SK-N-SH treated with all-trans-retinoic acid at 6 μM for 48 hours (cell line): ENCODE measurements at regions not wholly inside any gene's neighbourhood (a gene's known extent, or its start where the extent isn't known, plus 50 kb on each side); places are given as distances from the start of the nearest gene placed in this dataset.

Experiments used
- GLIS3 ChIP-seq: fragments of 250-450 bp; sonication (Bioruptor Pico); IDR thresholded peaks from 2 replicates; pipeline ENCODE4 v1.5.0; 2020; ENCODE audit warnings: mild to moderate bottlenecking, moderate library complexity
- OSR1 ChIP-seq: fragments of 250-450 bp; sonication (Bioruptor Pico); IDR thresholded peaks from 2 replicates; pipeline ENCODE4 v1.8.0; 2022; ENCODE audit warnings: moderate library complexity, mild to moderate bottlenecking, inconsistent platforms
- RARB ChIP-seq: fragments of 250-450 bp; sonication (Bioruptor Pico); IDR thresholded peaks from 2 replicates; pipeline ENCODE4 v1.8.0; 2021; ENCODE audit warnings: mild to moderate bottlenecking, moderate library complexity
- ZNF565 ChIP-seq: fragments of 450-650 bp; formaldehyde crosslinking; conservative IDR thresholded peaks from 2 replicates; pipeline ENCODE4 v1.5.0; 2020; ENCODE audit warnings: low read depth, mild to moderate bottlenecking, moderate library complexity
- ZNF70 ChIP-seq: fragments of 450-650 bp; formaldehyde crosslinking; IDR thresholded peaks from 2 replicates; pipeline ENCODE4 v1.5.0; 2020; ENCODE audit warnings: mild to moderate bottlenecking, moderate library complexity
- TF ChIP-seq, protein P1 (sequence below): fragments of 250-450 bp; sonication (Bioruptor Pico); IDR thresholded peaks from 2 replicates; pipeline ENCODE4 v1.8.0; 2020; ENCODE audit warnings: mild to moderate bottlenecking, moderate library complexity, borderline replicate concordance
- TF ChIP-seq, protein P2 (sequence below): fragments of 250-450 bp; sonication (Bioruptor Pico); IDR thresholded peaks from 2 replicates; pipeline ENCODE4 v1.8.0; 2021; ENCODE audit warnings: low read depth, mild to moderate bottlenecking, moderate library complexity, borderline replicate concordance

DNA sequence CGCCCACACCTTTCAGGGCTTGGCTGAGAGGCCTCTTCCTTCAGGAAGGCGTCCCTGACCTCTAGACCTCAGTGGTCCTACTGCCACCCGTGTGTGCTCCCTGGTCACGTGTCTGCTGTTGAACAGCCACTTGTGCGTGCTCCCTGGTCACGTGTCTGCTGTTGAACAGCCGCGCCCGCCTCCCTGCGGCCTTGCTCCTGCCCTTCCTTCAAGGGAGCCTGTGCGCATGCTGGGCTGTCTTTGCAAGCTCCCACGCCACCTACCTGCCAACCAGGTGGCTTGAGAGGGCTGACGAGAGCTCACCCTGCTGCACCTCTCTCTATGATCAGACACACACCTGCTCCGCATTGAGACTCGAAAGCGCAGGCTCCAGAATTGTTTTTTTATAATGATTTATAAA lies 179.3 kb downstream of the BMP7 start:
- TF ChIP-seq GLIS3 (CRISPR knock-in tag) = no peak
- TF ChIP-seq, protein P1, sequence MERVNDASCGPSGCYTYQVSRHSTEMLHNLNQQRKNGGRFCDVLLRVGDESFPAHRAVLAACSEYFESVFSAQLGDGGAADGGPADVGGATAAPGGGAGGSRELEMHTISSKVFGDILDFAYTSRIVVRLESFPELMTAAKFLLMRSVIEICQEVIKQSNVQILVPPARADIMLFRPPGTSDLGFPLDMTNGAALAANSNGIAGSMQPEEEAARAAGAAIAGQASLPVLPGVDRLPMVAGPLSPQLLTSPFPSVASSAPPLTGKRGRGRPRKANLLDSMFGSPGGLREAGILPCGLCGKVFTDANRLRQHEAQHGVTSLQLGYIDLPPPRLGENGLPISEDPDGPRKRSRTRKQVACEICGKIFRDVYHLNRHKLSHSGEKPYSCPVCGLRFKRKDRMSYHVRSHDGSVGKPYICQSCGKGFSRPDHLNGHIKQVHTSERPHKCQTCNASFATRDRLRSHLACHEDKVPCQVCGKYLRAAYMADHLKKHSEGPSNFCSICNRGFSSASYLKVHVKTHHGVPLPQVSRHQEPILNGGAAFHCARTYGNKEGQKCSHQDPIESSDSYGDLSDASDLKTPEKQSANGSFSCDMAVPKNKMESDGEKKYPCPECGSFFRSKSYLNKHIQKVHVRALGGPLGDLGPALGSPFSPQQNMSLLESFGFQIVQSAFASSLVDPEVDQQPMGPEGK = no peak
- TF ChIP-seq, protein P2, sequence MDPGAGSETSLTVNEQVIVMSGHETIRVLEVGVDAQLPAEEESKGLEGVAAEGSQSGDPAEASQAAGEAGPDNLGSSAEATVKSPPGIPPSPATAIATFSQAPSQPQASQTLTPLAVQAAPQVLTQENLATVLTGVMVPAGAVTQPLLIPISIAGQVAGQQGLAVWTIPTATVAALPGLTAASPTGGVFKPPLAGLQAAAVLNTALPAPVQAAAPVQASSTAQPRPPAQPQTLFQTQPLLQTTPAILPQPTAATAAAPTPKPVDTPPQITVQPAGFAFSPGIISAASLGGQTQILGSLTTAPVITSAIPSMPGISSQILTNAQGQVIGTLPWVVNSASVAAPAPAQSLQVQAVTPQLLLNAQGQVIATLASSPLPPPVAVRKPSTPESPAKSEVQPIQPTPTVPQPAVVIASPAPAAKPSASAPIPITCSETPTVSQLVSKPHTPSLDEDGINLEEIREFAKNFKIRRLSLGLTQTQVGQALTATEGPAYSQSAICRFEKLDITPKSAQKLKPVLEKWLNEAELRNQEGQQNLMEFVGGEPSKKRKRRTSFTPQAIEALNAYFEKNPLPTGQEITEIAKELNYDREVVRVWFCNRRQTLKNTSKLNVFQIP (CRISPR knock-in tag) = no peak
- TF ChIP-seq OSR1 = no peak
- no peak for TF ChIP-seq RARB (CRISPR knock-in tag)
- no peak for TF ChIP-seq ZNF70
- no peak for TF ChIP-seq ZNF565 (CRISPR knock-in tag)
